Endothelial cell of umbilical vein (primary cell): ENCODE measurements at regions not wholly inside any gene's neighbourhood (a gene's known extent, or its start where the extent isn't known, plus 50 kb on each side); places are given as distances from the start of the nearest gene placed in this dataset.

Source experiments
- FOS ChIP-seq: IDR thresholded peaks from 2 replicates; pipeline ENCODE4 v1.6.1; 2011; ENCODE audit warnings: mild to moderate bottlenecking, low read length, moderate library complexity, borderline replicate concordance; ENCODE audit not compliant: insufficient read depth
- JUN ChIP-seq: IDR thresholded peaks from 2 replicates; pipeline ENCODE4 v1.6.1; 2011; ENCODE audit warnings: borderline replicate concordance, low read depth; ENCODE audit not compliant: insufficient read length, insufficient read depth
- TF ChIP-seq, protein P1 (sequence below), 2 donors: IDR thresholded peaks; 1 replicate in 1 of 2; 2 replicates in 1 of 2; pipeline ENCODE4 v1.5.1; 2011; ENCODE audit warnings: low read length in 2 of 2, mild to moderate bottlenecking in 2 of 2, moderate library complexity in 2 of 2, control low read depth in 1 of 2, inconsistent platforms in 1 of 2, low read depth in 1 of 2; ENCODE audit not compliant: insufficient read depth in 1 of 2; ENCODE audit errors: extremely low read depth in 1 of 2

DNA sequence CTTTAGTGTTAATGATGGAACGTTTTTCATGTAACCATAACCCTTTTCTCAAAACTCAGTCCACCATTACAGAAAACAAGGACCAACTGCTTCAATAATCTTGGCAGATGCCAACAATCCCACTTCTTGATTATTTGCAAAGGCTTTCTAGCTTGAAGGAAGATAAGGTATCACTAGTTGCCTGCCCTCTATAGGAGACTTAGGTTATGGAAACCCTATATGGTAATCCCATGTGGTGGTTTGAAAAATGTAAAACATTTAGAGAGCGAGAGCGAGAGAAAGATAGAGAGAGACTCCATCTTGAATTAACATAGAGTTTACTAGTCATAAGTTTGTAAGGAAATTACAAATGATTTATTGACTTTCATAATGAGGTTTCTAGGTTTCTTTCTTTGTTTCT is 1627.5 kb upstream of the TENM3 start:
- TF ChIP-seq JUN (no peak), FOS (no peak)
- TF ChIP-seq, protein P1, sequence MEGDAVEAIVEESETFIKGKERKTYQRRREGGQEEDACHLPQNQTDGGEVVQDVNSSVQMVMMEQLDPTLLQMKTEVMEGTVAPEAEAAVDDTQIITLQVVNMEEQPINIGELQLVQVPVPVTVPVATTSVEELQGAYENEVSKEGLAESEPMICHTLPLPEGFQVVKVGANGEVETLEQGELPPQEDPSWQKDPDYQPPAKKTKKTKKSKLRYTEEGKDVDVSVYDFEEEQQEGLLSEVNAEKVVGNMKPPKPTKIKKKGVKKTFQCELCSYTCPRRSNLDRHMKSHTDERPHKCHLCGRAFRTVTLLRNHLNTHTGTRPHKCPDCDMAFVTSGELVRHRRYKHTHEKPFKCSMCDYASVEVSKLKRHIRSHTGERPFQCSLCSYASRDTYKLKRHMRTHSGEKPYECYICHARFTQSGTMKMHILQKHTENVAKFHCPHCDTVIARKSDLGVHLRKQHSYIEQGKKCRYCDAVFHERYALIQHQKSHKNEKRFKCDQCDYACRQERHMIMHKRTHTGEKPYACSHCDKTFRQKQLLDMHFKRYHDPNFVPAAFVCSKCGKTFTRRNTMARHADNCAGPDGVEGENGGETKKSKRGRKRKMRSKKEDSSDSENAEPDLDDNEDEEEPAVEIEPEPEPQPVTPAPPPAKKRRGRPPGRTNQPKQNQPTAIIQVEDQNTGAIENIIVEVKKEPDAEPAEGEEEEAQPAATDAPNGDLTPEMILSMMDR (IDR thresholded peaks at IDR 0.05; ENCODE audit: extremely low read depth in 1 of 2, insufficient read depth in 1 of 2, low read depth in 1 of 2, low read length in 2 of 2), result no peak
